Keratinocyte (primary cell): ENCODE measurements at regions not wholly inside any gene's neighbourhood (a gene's known extent, or its start where the extent isn't known, plus 50 kb on each side); places are given as distances from the start of the nearest gene placed in this dataset.

ENCODE experiments used
- DNase-seq: peaks from one replicate; pipeline ENCODE4 v3.0.0-alpha.2; 2011; ENCODE audit warnings: low read depth, missing footprints, low spot score
- FAIRE-seq: peaks from 2 replicates; lab custom pipeline; 2011; peaks lifted over from hg19 to GRCh38; lab: Jason Lieb, UNC
- H2AFZ ChIP-seq: 2 replicates; pipeline ENCODE4 v1.6.0; 2012; ENCODE audit warnings: low read length, control low read depth, inconsistent platforms; ENCODE audit not compliant: control insufficient read depth
- H3K27ac ChIP-seq: 2 replicates; pipeline ENCODE4 v1.5.1; 2011; ENCODE audit warnings: low read length; ENCODE audit not compliant: control insufficient read depth, insufficient read depth
- H3K27me3 ChIP-seq: 3 replicates; pipeline ENCODE4 v1.6.0; 2011; ENCODE audit warnings: low read length; ENCODE audit not compliant: control insufficient read depth, insufficient read depth; ENCODE audit errors: extremely low read depth
- H3K36me3 ChIP-seq, 2 experiments: 2 replicates in 1 of 2; 3 replicates in 1 of 2; pipeline ENCODE4 v1.5.1; 2011; ENCODE audit warnings: low read length in 2 of 2, mild to moderate bottlenecking in 1 of 2; ENCODE audit not compliant: control insufficient read depth in 2 of 2, insufficient read depth in 2 of 2; ENCODE audit errors: extremely low read depth in 1 of 2
- H3K4me1 ChIP-seq: 3 replicates; pipeline ENCODE4 v1.5.1; 2011; ENCODE audit warnings: low read length; ENCODE audit not compliant: control insufficient read depth, insufficient read depth; ENCODE audit errors: extremely low read depth
- H3K4me2 ChIP-seq: 3 replicates; pipeline ENCODE4 v1.6.0; 2011; ENCODE audit warnings: low read depth, low read length; ENCODE audit not compliant: control insufficient read depth, insufficient read depth; ENCODE audit errors: extremely low read depth
- H3K4me3 ChIP-seq, 3 experiments: fragments of 200-600 bp in 1 of 3; sonication (generic) in 1 of 3; 2 replicates in 2 of 3; 3 replicates in 1 of 3; pipeline ENCODE4 v1.5.1; 2011 to 2016; ENCODE audit warnings: low read length in 3 of 3, mild to moderate bottlenecking in 3 of 3, control low read depth in 2 of 3, inconsistent platforms in 1 of 3, low read depth in 1 of 3, mixed read lengths in 1 of 3, mixed run types in 1 of 3, moderate library complexity in 1 of 3; ENCODE audit not compliant: control insufficient read depth in 2 of 3, insufficient read depth in 2 of 3; ENCODE audit errors: extremely low read depth in 1 of 3
- H3K79me2 ChIP-seq: 2 replicates; pipeline ENCODE4 v1.6.0; 2012; ENCODE audit warnings: low read length; ENCODE audit not compliant: control insufficient read depth, insufficient read depth
- H3K9ac ChIP-seq: 3 replicates; pipeline ENCODE4 v1.6.0; 2011; ENCODE audit warnings: low read length; ENCODE audit not compliant: control insufficient read depth, insufficient read depth; ENCODE audit errors: extremely low read depth
- H3K9me1 ChIP-seq: 3 replicates; pipeline ENCODE4 v1.6.0; 2011; ENCODE audit warnings: low read length; ENCODE audit not compliant: control insufficient read depth, insufficient read depth; ENCODE audit errors: extremely low read depth
- H3K9me3 ChIP-seq: 2 replicates; pipeline ENCODE4 v1.5.1; 2012; ENCODE audit warnings: low read depth, low read length; ENCODE audit not compliant: control insufficient read depth
- H4K20me1 ChIP-seq: 3 replicates; pipeline ENCODE4 v1.6.0; 2011; ENCODE audit warnings: low read length; ENCODE audit not compliant: control insufficient read depth, insufficient read depth; ENCODE audit errors: extremely low read depth
- EZH2 ChIP-seq: IDR thresholded peaks from one replicate; pipeline ENCODE4 v1.6.1; 2012; ENCODE audit warnings: inconsistent platforms, mild to moderate bottlenecking, low read length, moderate library complexity
- dilution Hi-C: fragments of 300-500 bp; cut with MboI; formaldehyde crosslinking; loops from one replicate; pipeline ENCODE4 v1.7.0; 2020; ENCODE audit warnings: low sequenced_read_pairs; ENCODE audit not compliant: extremely low pct_ligation_motif_present
- TF ChIP-seq, protein P1 (sequence below), 3 experiments: IDR thresholded peaks in 1 of 3; conservative IDR thresholded peaks in 1 of 3; optimal IDR thresholded peaks in 1 of 3; 2 replicates in 2 of 3; 3 replicates in 1 of 3; pipeline versions ENCODE3 to v1.5.1; 2011; ENCODE audit warnings: low read length in 3 of 3, mild to moderate bottlenecking in 3 of 3, moderate library complexity in 2 of 3, control low read depth in 1 of 3, inconsistent platforms in 1 of 3; ENCODE audit not compliant: insufficient read depth in 2 of 3; ENCODE audit errors: extremely low read depth in 1 of 3

DNA sequence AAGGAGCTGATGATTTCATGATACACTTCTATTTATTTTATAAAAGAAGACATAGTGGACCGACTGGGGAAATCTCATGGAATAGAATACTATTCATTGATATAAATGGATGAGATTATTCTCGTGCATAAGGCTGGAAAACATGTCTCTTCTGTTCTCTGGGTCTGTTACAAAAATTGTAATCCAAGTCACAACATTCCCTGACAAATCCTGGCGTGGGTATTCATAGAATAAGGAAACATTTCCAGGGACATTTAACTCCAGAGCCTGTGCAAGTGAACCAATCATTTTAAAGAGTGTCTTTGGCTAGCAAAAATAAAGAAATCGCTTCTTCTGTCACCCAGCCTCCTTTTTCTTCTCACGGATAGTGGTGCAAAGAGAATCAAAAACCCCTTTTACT is 1148.5 kb upstream of the AUTS2 start:
- H4K20me1 ChIP-seq: no peaks in the 10 kb centered on the region
- H3K4me3 ChIP-seq: no peak overlapping the region
- H3K27me3 ChIP-seq: no peaks in the 10 kb centered on the region
- H3K79me2 ChIP-seq: no peaks in the 10 kb centered on the region
- no peak overlapping the region for H3K27ac ChIP-seq
- H3K9me3 ChIP-seq: no peaks in the 10 kb centered on the region
- no peaks in the 10 kb centered on the region for H3K4me1 ChIP-seq
- DNase-seq (no peak), FAIRE-seq (no peak)
- no peak overlapping the region for H3K4me2 ChIP-seq
- H2AFZ ChIP-seq: no peak overlapping the region
- dilution Hi-C loops: no loop called here
- H3K9ac ChIP-seq: no peak overlapping the region
- no peaks in the 10 kb centered on the region for H3K9me1 ChIP-seq
- no peaks in the 10 kb centered on the region for H3K36me3 ChIP-seq
- TF ChIP-seq, protein P1, sequence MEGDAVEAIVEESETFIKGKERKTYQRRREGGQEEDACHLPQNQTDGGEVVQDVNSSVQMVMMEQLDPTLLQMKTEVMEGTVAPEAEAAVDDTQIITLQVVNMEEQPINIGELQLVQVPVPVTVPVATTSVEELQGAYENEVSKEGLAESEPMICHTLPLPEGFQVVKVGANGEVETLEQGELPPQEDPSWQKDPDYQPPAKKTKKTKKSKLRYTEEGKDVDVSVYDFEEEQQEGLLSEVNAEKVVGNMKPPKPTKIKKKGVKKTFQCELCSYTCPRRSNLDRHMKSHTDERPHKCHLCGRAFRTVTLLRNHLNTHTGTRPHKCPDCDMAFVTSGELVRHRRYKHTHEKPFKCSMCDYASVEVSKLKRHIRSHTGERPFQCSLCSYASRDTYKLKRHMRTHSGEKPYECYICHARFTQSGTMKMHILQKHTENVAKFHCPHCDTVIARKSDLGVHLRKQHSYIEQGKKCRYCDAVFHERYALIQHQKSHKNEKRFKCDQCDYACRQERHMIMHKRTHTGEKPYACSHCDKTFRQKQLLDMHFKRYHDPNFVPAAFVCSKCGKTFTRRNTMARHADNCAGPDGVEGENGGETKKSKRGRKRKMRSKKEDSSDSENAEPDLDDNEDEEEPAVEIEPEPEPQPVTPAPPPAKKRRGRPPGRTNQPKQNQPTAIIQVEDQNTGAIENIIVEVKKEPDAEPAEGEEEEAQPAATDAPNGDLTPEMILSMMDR (optimal IDR thresholded peaks at IDR 0.05 in 1 of 3, IDR thresholded peaks at IDR 0.05 in 1 of 3, conservative IDR thresholded peaks at IDR 0.05 in 1 of 3; ENCODE audit: extremely low read depth in 1 of 3, insufficient read depth in 2 of 3, low read length in 3 of 3): no peak
- no peak for TF ChIP-seq EZH2

DNA sequence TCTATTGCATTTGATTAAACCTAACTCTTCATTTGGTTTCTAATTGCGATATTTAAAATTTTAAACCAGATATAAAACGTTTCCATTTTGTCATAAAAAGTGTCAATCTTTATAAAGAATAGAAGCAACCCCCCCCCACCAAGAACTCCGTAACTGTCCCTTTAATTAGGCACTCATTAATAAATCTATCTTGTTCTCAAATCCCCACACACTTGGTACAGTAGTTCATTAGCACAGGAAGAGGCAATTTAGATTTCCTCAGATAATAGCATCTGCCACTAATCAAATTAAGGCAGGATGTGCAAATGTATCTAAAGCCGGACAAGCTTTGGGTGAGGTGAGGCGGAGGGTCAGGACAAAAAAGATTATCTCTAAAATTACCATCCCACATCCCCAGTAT is 1143.3 kb upstream of the AUTS2 start:
- no peaks in the 10 kb centered on the region for H4K20me1 ChIP-seq
- no peaks in the 10 kb centered on the region for H3K27me3 ChIP-seq
- no peak overlapping the region for H3K4me2 ChIP-seq
- no peaks in the 10 kb centered on the region for H3K4me1 ChIP-seq
- peaks cover 2% of the 10 kb centered on the region for H3K9me3 ChIP-seq
- no peak for TF ChIP-seq EZH2
- DNase-seq (no peak), FAIRE-seq (no peak)
- H3K4me3 ChIP-seq: no peak overlapping the region
- no peaks in the 10 kb centered on the region for H3K79me2 ChIP-seq
- no peaks in the 10 kb centered on the region for H3K9me1 ChIP-seq
- H3K27ac ChIP-seq: no peak overlapping the region
- H3K9ac ChIP-seq: no peak overlapping the region
- H3K36me3 ChIP-seq: no peaks in the 10 kb centered on the region
- dilution Hi-C loops: no loop called here
- H2AFZ ChIP-seq: no peak overlapping the region

DNA sequence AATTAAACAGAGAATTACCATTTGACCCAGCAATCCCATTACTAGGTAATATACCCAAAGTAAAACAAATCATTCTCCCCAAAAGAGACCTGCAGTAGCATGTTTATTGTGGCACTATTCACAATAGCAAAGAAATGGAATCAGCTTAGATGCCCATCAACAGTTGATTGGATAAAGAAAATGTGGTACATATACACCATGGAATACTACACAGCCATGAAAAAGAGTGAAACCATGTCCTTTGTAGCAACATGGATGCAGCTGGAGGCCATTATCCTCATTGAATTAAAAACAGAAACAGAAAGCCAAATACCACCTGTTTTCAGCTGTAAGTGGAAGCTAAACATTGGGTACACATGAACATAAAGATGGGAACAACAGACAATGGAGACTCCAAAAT is 1141.8 kb upstream of the AUTS2 start:
- dilution Hi-C loops: no loop called here
- no peaks in the 10 kb centered on the region for H3K4me1 ChIP-seq
- H3K9me3 ChIP-seq: peaks cover 2% of the 10 kb centered on the region
- no peak overlapping the region for H3K4me3 ChIP-seq
- no peaks in the 10 kb centered on the region for H3K9me1 ChIP-seq
- FAIRE-seq (no peak), DNase-seq (no peak)
- H3K79me2 ChIP-seq: no peaks in the 10 kb centered on the region
- H2AFZ ChIP-seq: no peak overlapping the region
- H3K27ac ChIP-seq: no peak overlapping the region
- no peak overlapping the region for H3K9ac ChIP-seq
- TF ChIP-seq EZH2: no peak
- TF ChIP-seq, protein P1 (optimal IDR thresholded peaks at IDR 0.05 in 1 of 3, IDR thresholded peaks at IDR 0.05 in 1 of 3, conservative IDR thresholded peaks at IDR 0.05 in 1 of 3; ENCODE audit: extremely low read depth in 1 of 3, insufficient read depth in 2 of 3, low read length in 3 of 3): no peak
- no peaks in the 10 kb centered on the region for H3K36me3 ChIP-seq
- H3K27me3 ChIP-seq: no peaks in the 10 kb centered on the region
- H3K4me2 ChIP-seq: no peak overlapping the region
- no peaks in the 10 kb centered on the region for H4K20me1 ChIP-seq
